ENCODE measurements at regions not wholly inside any gene's neighbourhood (a gene's known extent, or its start where the extent isn't known, plus 50 kb on each side); places are given as distances from the start of the nearest gene placed in this dataset.

- H3K4me3 ChIP-seq (ENCODE audit: low read depth, low read length) = no peak overlapping the region
- no peak for DNase-seq (ENCODE audit: low read depth)
- TF ChIP-seq CTCF (IDR thresholded peaks at IDR 0.05; ENCODE audit: insufficient read depth, low read depth, low read length) = no peak
Measured at GRCh38 chr3:68441054-68441453, 491.3 kb downstream of the TAFA4 start.

- peak; percentile 28 for DNase-seq (ENCODE audit: low read depth)
- TF ChIP-seq CTCF (IDR thresholded peaks at IDR 0.05; ENCODE audit: insufficient read depth, low read depth, low read length) = no peak
- H3K4me3 ChIP-seq (ENCODE audit: low read depth, low read length) = no peak overlapping the region
Measured at GRCh38 chr3:68436619-68437401, 495.5 kb downstream of the TAFA4 start.

- no peak overlapping the region for H3K4me3 ChIP-seq (ENCODE audit: low read depth, low read length)
- no peak for DNase-seq (ENCODE audit: low read depth)
- no peak for TF ChIP-seq CTCF (IDR thresholded peaks at IDR 0.05; ENCODE audit: insufficient read depth, low read depth, low read length)
Measured at GRCh38 chr3:68428495-68428894, 503.9 kb downstream of the TAFA4 start.

- TF ChIP-seq CTCF (IDR thresholded peaks at IDR 0.05; ENCODE audit: insufficient read depth, low read depth, low read length) = no peak
- DNase-seq (ENCODE audit: low read depth) = peak; percentile 11
- H3K4me3 ChIP-seq (ENCODE audit: low read depth, low read length) = no peak overlapping the region
Measured at GRCh38 chr3:68424796-68425460, 507.4 kb downstream of the TAFA4 start.

- TF ChIP-seq CTCF (IDR thresholded peaks at IDR 0.05; ENCODE audit: insufficient read depth, low read depth, low read length) = no peak
- H3K4me3 ChIP-seq (ENCODE audit: low read depth, low read length) = no peak overlapping the region
- no peak for DNase-seq (ENCODE audit: low read depth)
Measured at GRCh38 chr3:68408626-68409025, 523.7 kb downstream of the TAFA4 start.

GRCh38 chr3:68403741-68404140 lies 528.6 kb downstream of the TAFA4 start:
- DNase-seq (ENCODE audit: low read depth) = no peak
- no peak overlapping the region for H3K4me3 ChIP-seq (ENCODE audit: low read depth, low read length)
- no peak for TF ChIP-seq CTCF (IDR thresholded peaks at IDR 0.05; ENCODE audit: insufficient read depth, low read depth, low read length)
